ENCODE measurements at regions not wholly inside any gene's neighbourhood (a gene's known extent, or its start where the extent isn't known, plus 50 kb on each side); places are given as distances from the start of the nearest gene placed in this dataset.

- in situ Hi-C loops (cut with MboI), result no loop called here
- Histone ChIP-seq H3K36me3 (ENCODE audit: low read depth) (no peaks in the 10 kb centered on the region), H3F3A (ENCODE audit: insufficient read depth) (no peaks in the 10 kb centered on the region), H3K27me3 (replicated peaks; ENCODE audit: insufficient read depth) (no peaks in the 10 kb centered on the region), H2AFZ (no peak overlapping the region), H3K27ac (no peak overlapping the region), H3K4me2 (ENCODE audit: unreplicated experiment) (no peak overlapping the region), H3K9me2 (ENCODE audit: insufficient read depth) (no peaks in the 10 kb centered on the region), H3K9me3 (ENCODE audit: low read depth) (no peaks in the 10 kb centered on the region), H3K9ac (no peak overlapping the region), H3K4me3 (no peak overlapping the region), H3K4me1 (ENCODE audit: insufficient read depth) (no peaks in the 10 kb centered on the region), H3K79me2 (ENCODE audit: insufficient read depth) (no peaks in the 10 kb centered on the region), H4K20me1 (ENCODE audit: insufficient read depth) (no peaks in the 10 kb centered on the region)
- TF ChIP-seq EZH2 (IDR thresholded peaks at IDR 0.05; ENCODE audit: insufficient read depth, poor library complexity, severe bottlenecking), result no peak
- no peak for TF ChIP-seq EZH2phosphoT487 (IDR thresholded peaks at IDR 0.05; ENCODE audit: insufficient read depth, low read depth)
- DNase-seq, result no peak
- 55 to 63% methylated on average over 12 of the region's 12 CpGs for WGBS, 2 experiments (ENCODE audit: low coverage in 1 of 2, low lambda C conversion rate in 2 of 2, missing lambda C conversion rate in 2 of 2)
Observed at GRCh38 chr6:170189236-170189635, 101.6 kb downstream of the DLL1 start.

- DNase-seq, result no peak
- no peak overlapping the region for H3K4me2 ChIP-seq (ENCODE audit: unreplicated experiment)
- H4K20me1 ChIP-seq (ENCODE audit: insufficient read depth), result no peaks in the 10 kb centered on the region
- H3K79me2 ChIP-seq (ENCODE audit: insufficient read depth), result no peaks in the 10 kb centered on the region
- H3K9me2 ChIP-seq (ENCODE audit: insufficient read depth), result no peaks in the 10 kb centered on the region
- no peaks in the 10 kb centered on the region for H3K4me1 ChIP-seq (ENCODE audit: insufficient read depth)
- no peaks in the 10 kb centered on the region for H3F3A ChIP-seq (ENCODE audit: insufficient read depth)
- no peaks in the 10 kb centered on the region for H3K9me3 ChIP-seq (ENCODE audit: low read depth)
- no peak overlapping the region for H2AFZ ChIP-seq
- in situ Hi-C loops (cut with MboI), result no loop called here
- 48 to 56% methylated on average over 6 of the region's 6 CpGs for WGBS, 2 experiments (ENCODE audit: low coverage in 1 of 2, low lambda C conversion rate in 2 of 2, missing lambda C conversion rate in 2 of 2)
- H3K36me3 ChIP-seq (ENCODE audit: low read depth), result no peaks in the 10 kb centered on the region
- no peak overlapping the region for H3K4me3 ChIP-seq
- no peak for TF ChIP-seq EZH2 (IDR thresholded peaks at IDR 0.05; ENCODE audit: insufficient read depth, poor library complexity, severe bottlenecking)
- H3K9ac ChIP-seq, result no peak overlapping the region
- no peaks in the 10 kb centered on the region for H3K27me3 ChIP-seq (replicated peaks; ENCODE audit: insufficient read depth)
- H3K27ac ChIP-seq, result no peak overlapping the region
Observed at GRCh38 chr6:170188571-170189001, 102.3 kb downstream of the DLL1 start.

DNA sequence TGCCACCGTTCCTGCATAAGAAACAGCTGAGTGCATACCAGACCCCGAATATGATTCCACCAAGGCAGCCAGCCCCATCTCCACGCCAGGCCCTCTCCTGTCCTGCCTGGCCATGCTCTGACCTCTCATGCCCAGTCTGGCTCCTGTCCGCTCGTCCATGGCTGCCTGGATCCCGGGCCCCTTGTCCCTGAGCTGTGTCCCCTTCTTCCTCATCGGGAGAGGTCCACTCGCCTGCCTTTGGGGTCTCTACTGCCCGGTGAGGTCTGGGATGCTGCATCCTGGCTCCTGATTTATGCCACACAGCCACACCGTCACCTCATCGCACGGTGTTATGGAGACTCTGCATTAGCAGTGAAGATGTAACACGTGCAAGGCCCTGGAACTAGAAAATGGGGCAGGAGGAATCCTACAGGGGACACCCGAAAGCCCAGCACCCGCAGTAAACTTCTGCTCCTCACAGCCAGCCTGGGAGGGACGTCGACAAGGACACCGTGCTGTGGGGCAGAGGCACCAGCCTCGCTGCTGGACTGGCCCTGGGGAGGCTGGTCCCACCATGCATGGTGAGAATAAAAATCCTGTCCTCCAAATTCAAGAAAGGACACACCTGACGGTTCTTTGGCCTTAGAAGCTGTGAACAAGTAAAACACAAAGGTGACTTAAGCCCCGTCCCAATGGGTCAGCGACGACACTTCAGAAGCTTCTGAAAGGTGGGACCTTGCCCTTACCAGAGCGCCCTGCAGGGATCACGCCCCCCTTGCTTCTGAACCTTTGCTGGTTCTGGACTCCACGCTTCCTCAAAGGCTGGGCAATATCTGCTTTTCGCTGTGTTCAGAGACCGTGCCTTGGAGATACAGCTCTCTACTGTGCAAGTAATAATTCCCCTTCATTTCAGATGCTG lies 103.0 kb downstream of the DLL1 start:
- Histone ChIP-seq H3K9ac (no peak overlapping the region), H3K79me2 (ENCODE audit: insufficient read depth) (no peaks in the 10 kb centered on the region), H3K36me3 (ENCODE audit: low read depth) (no peaks in the 10 kb centered on the region), H2AFZ (no peak overlapping the region), H3K9me3 (ENCODE audit: low read depth) (no peaks in the 10 kb centered on the region), H3K27me3 (replicated peaks; ENCODE audit: insufficient read depth) (no peaks in the 10 kb centered on the region), H3K9me2 (ENCODE audit: insufficient read depth) (no peaks in the 10 kb centered on the region), H3K4me1 (ENCODE audit: insufficient read depth) (no peaks in the 10 kb centered on the region), H3F3A (ENCODE audit: insufficient read depth) (no peaks in the 10 kb centered on the region), H3K4me2 (ENCODE audit: unreplicated experiment) (no peak overlapping the region), H4K20me1 (ENCODE audit: insufficient read depth) (no peaks in the 10 kb centered on the region), H3K4me3 (no peak overlapping the region), H3K27ac (no peak overlapping the region)
- WGBS, 2 experiments (ENCODE audit: low coverage in 1 of 2, low lambda C conversion rate in 2 of 2, missing lambda C conversion rate in 2 of 2), result 66 to 69% methylated on average over 26 to 28 of the region's 28 CpGs
- DNase-seq, result no peak
- in situ Hi-C loops (cut with MboI), result no loop called here
- TF ChIP-seq EZH2 (IDR thresholded peaks at IDR 0.05; ENCODE audit: insufficient read depth, poor library complexity, severe bottlenecking) (no peak), EZH2phosphoT487 (IDR thresholded peaks at IDR 0.05; ENCODE audit: insufficient read depth, low read depth) (no peak)

GRCh38 chr6:170186941-170187668 lies 103.8 kb downstream of the DLL1 start:
- Histone ChIP-seq H3K36me3 (ENCODE audit: low read depth) (no peaks in the 10 kb centered on the region), H4K20me1 (ENCODE audit: insufficient read depth) (no peaks in the 10 kb centered on the region), H3F3A (ENCODE audit: insufficient read depth) (no peaks in the 10 kb centered on the region), H2AFZ (no peak overlapping the region), H3K9ac (no peak overlapping the region), H3K27me3 (replicated peaks; ENCODE audit: insufficient read depth) (no peaks in the 10 kb centered on the region), H3K79me2 (ENCODE audit: insufficient read depth) (no peaks in the 10 kb centered on the region), H3K9me3 (ENCODE audit: low read depth) (no peaks in the 10 kb centered on the region), H3K4me2 (ENCODE audit: unreplicated experiment) (no peak overlapping the region), H3K9me2 (ENCODE audit: insufficient read depth) (no peaks in the 10 kb centered on the region), H3K4me1 (ENCODE audit: insufficient read depth) (no peaks in the 10 kb centered on the region), H3K4me3 (no peak overlapping the region), H3K27ac (no peak overlapping the region)
- in situ Hi-C loops (cut with MboI), result no loop called here
- DNase-seq, result no peak
- 65 to 66% methylated on average over 16 to 18 of the region's 18 CpGs for WGBS, 2 experiments (ENCODE audit: low coverage in 1 of 2, low lambda C conversion rate in 2 of 2, missing lambda C conversion rate in 2 of 2)
- TF ChIP-seq EZH2phosphoT487 (IDR thresholded peaks at IDR 0.05; ENCODE audit: insufficient read depth, low read depth) (no peak), EZH2 (IDR thresholded peaks at IDR 0.05; ENCODE audit: insufficient read depth, poor library complexity, severe bottlenecking) (no peak)
